ENCODE measurements at regions not wholly inside any gene's neighbourhood (a gene's known extent, or its start where the extent isn't known, plus 50 kb on each side); places are given as distances from the start of the nearest gene placed in this dataset.

DNA sequence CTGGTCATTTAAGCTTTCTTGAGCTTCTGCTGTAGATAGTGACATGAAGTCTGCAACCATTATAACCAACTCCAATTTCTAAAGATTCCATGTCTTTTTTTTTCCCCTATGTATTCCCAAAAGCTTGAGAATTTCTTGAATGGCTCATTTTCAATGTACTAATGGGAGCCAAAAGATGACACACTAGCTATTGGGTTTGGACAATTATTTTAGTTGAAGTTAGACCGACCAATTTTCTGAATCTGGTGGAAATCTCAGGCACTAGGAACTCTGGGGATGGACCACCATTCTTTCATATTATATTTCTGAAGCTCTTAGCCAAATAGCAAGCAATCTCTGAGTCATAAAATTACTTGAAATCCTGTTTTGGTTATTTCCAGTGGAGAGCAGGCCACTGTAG, 617.4 kb upstream of the ADAMTS5 start:
- WGBS, 10 experiments, result 0 to 75% (median 50%) methylated on average over 1 of the region's 1 CpG; no CpG with 5 or more reads in 6 of the 10 experiments
- H3K4me3 ChIP-seq, result no peak overlapping the region
- H3K27ac ChIP-seq, result no peak overlapping the region
- H3K4me1 ChIP-seq (replicated peaks in 1 of 2), result no peaks in the 10 kb centered on the region
- no peak for ATAC-seq (replicated peaks in 6 of 8)
- in situ Hi-C loops (cut with MboI; ENCODE audit: low pct_unique_long_range_greater_than_20kb in 2 of 9, low sequenced_read_pairs in 9 of 9, unreplicated experiment in 9 of 9), result no loop called here

DNA sequence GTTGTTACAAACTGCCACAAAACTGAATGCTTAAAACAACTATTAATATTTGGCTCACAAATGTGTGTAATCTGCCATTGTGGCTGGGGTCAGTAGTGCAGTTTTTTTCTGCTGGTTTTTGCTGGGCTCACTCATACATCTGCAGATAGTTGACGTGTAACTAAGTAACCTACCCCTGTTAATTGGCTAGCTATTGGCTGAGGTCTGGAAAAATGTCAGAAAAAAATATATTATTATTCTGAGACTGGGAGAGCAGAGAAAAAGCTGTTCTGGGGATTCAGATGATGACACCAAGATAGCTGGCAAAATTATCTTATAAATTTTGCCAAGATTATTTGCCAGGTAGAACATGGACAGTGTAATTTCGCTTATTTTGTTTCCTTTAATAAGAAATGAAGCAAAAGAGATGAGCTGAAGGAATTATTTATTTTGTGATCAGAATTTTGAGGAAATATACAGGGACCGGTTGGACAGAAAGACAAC, 616.1 kb upstream of the ADAMTS5 start:
- no peaks in the 10 kb centered on the region for H3K4me1 ChIP-seq (replicated peaks in 1 of 2)
- H3K27ac ChIP-seq, result no peak overlapping the region
- no peak overlapping the region for H3K4me3 ChIP-seq
- ATAC-seq (replicated peaks in 6 of 8), result no peak
- in situ Hi-C loops (cut with MboI; ENCODE audit: low pct_unique_long_range_greater_than_20kb in 2 of 9, low sequenced_read_pairs in 9 of 9, unreplicated experiment in 9 of 9), result no loop called here
- 40 to 100% (median 79%) methylated on average over 1 to 3 of the region's 3 CpGs; no CpG with 5 or more reads in 1 of the 10 experiments for WGBS, 10 experiments

DNA sequence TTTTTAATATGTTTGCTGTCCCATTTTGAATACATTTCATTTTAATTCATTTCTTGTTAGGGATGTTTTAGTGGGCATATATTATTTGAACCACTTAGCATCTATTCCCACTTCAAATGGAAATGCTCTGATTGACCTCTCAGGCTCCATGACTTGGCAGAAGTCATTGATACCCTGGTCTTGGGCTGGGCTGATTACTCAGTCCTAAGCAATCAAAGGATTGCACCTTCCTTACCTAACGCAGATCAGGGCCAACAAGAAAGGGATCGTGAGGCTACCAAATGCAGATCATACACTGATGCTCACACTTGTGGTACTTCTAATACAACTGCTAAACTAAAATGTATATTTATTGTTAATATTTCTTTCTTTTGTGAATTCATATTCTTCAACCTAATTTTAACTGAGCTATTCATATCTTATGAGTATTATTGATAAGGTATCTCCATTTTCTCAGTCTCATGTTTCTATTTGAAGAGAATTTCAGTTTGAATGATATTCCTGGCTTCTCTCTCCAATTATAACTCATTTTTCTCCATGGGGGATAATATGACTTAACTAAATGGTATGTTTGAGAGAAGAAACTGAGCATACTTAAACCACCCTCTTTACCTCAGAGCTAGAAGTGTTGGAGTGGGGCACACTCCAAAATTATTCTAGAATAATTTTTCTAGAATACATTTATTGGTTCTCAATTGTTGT, 615.5 kb upstream of the ADAMTS5 start:
- H3K27ac ChIP-seq, result no peak overlapping the region
- no peak for ATAC-seq (replicated peaks in 6 of 8)
- no peaks in the 10 kb centered on the region for H3K4me1 ChIP-seq (replicated peaks in 1 of 2)
- 50 to 100% (median 95%) methylated on average over 1 to 2 of the region's 2 CpGs; no CpG with 5 or more reads in 4 of the 10 experiments for WGBS, 10 experiments
- in situ Hi-C loops (cut with MboI; ENCODE audit: low pct_unique_long_range_greater_than_20kb in 2 of 9, low sequenced_read_pairs in 9 of 9, unreplicated experiment in 9 of 9), result no loop called here
- H3K4me3 ChIP-seq, result no peak overlapping the region

DNA sequence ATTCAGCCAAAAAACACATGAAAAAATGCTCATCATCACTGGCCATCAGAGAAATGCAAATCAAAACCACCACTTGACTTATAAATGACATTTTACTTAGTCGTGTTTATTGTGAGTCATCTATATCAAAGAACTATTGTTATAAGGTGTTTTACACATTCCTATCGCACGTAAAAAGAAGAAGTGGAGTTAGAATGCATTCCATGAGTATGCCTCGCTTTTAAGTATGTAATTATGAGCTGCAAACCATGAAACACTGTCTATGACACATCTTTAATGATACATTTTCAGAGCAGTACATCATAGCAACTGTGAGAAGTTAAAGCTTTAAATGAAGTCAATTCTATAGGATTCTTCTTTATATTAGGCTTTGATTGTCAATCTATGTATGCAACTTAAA, 614.3 kb upstream of the ADAMTS5 start:
- WGBS, 10 experiments, result 6 to 100% (median 77%) methylated on average over 1 to 4 of the region's 4 CpGs; no CpG with 5 or more reads in 3 of the 10 experiments
- ATAC-seq (replicated peaks in 6 of 8), result no peak
- Histone ChIP-seq H3K27ac (no peak overlapping the region), H3K4me1 (replicated peaks in 1 of 2) (no peaks in the 10 kb centered on the region), H3K4me3 (no peak overlapping the region)
- in situ Hi-C loops (cut with MboI; ENCODE audit: low pct_unique_long_range_greater_than_20kb in 2 of 9, low sequenced_read_pairs in 9 of 9, unreplicated experiment in 9 of 9), result no loop called here

DNA sequence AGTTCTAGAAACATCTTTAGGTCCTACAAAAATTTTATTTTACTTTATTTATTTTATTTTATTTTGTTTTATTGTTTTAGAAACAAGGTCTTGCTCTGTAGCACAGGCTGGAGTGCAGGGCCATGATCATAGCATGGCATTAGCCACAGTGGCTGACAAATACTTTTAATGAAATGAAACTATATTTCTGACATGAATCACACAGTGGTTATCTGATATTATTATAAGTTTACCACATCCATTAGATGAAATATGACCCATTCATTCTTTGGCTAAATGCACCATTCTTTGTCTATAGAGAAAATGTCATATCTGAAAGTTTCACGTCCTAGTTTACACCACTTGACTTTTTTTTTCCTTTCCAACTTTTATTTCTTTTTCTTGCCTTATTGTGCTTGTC, 613.4 kb upstream of the ADAMTS5 start:
- WGBS, 10 experiments, result 69 to 100% (median 92%) methylated on average over 1 of the region's 1 CpG; no CpG with 5 or more reads in 1 of the 10 experiments
- no peak for ATAC-seq (replicated peaks in 6 of 8)
- in situ Hi-C loops (cut with MboI; ENCODE audit: low pct_unique_long_range_greater_than_20kb in 2 of 9, low sequenced_read_pairs in 9 of 9, unreplicated experiment in 9 of 9), result no loop called here

DNA sequence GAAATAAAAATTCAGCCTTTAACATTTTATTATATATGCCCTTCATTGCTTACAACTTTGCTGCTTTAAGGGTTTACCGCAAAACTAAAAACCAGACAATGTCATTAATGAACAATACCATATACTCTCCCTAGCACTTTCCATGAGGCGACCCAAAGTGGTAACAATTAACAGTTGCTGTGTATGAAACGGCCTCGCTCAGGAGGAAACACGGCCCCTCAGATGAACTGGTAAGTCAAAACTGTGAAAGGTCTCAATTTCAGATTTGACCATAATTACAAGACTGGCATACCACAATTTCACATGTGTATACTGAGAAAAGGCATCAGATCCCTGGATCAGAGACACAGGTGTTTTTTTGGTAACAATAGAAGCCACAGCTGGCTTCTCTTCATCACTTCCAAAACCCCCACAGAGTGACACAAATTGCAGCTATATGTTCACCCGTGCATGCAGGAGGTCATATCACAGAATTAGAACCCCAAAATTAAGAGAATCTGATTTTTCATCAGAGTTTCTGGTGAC, 611.9 kb upstream of the ADAMTS5 start:
- in situ Hi-C loops (cut with MboI; ENCODE audit: low pct_unique_long_range_greater_than_20kb in 2 of 9, low sequenced_read_pairs in 9 of 9, unreplicated experiment in 9 of 9), result no loop called here
- no peak for ATAC-seq (replicated peaks in 6 of 8)
- Histone ChIP-seq H3K27ac (no peak overlapping the region), H3K4me1 (replicated peaks in 1 of 2) (no peaks in the 10 kb centered on the region), H3K4me3 (no peak overlapping the region)
- WGBS, 10 experiments, result 0 to 100% (median 89%) methylated on average over 1 to 6 of the region's 6 CpGs; no CpG with 5 or more reads in 1 of the 10 experiments

More for the DNA sequence above, 613.4 kb upstream of the ADAMTS5 start:
- Histone ChIP-seq H3K4me1 (replicated peaks in 1 of 2) (no peaks in the 10 kb centered on the region), H3K4me3 (no peak overlapping the region), H3K27ac (no peak overlapping the region)

DNA sequence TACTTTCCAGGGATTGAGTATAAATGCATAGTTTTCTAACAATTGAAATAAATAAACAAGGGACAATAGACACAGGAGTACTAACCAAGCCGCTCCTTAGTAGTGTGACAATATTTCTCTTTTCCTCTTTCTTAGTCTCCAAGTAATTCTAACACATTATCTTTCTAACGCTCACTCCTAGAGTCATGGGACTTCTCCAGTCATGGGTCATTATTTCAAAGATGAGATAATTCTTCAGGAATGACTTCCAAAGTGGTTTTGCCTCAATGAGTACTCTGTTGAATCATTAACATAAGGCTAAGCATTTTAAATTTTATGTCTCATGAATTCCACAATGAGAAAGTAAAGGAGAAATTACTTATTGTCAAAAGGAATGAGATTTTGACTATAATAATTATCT, 605.8 kb upstream of the ADAMTS5 start:
- Histone ChIP-seq H3K4me3 (no peak overlapping the region), H3K4me1 (replicated peaks in 1 of 2) (no peaks in the 10 kb centered on the region), H3K27ac (no peak overlapping the region)
- ATAC-seq (replicated peaks in 6 of 8), result peak in 2 of 8 experiments; percentile 93 to 99
- WGBS, 10 experiments, result 0 to 100% (median 79%) methylated on average over 1 to 2 of the region's 2 CpGs; no CpG with 5 or more reads in 1 of the 10 experiments
- in situ Hi-C loops (cut with MboI; ENCODE audit: low pct_unique_long_range_greater_than_20kb in 2 of 9, low sequenced_read_pairs in 9 of 9, unreplicated experiment in 9 of 9), result loop anchor here in 1 of 9 experiments (25.0 kb wide), 1 partner anchor 765 kb away; no protein-coding TSS in a partner anchor

DNA sequence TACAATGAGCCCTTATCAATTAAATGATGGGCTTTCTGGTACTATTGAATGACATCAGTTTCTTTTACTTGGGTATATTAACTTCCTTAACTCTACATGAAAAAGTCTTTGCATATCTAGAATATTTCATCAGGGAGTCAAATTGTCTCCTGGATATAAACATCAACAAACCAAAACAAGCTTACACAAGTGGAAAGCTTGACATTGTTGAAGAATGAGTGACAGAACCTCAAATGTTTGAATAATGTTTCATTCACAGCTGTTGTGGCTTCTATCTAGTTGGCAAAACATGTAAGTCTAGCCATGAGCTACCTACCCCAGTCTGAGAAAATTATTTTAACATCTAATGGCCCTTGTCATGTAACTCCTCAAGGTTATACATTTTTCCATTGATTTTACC, 604.8 kb upstream of the ADAMTS5 start:
- in situ Hi-C loops (cut with MboI; ENCODE audit: low pct_unique_long_range_greater_than_20kb in 2 of 9, low sequenced_read_pairs in 9 of 9, unreplicated experiment in 9 of 9), result loop anchor here in 1 of 9 experiments (25.0 kb wide), 1 partner anchor 766 kb away; no protein-coding TSS in a partner anchor
- H3K4me1 ChIP-seq (replicated peaks in 1 of 2), result no peaks in the 10 kb centered on the region
- ATAC-seq (replicated peaks in 6 of 8), result peak in 2 of 8 experiments; percentile 51 to 58
- no peak overlapping the region for H3K4me3 ChIP-seq
- no peak overlapping the region for H3K27ac ChIP-seq

DNA sequence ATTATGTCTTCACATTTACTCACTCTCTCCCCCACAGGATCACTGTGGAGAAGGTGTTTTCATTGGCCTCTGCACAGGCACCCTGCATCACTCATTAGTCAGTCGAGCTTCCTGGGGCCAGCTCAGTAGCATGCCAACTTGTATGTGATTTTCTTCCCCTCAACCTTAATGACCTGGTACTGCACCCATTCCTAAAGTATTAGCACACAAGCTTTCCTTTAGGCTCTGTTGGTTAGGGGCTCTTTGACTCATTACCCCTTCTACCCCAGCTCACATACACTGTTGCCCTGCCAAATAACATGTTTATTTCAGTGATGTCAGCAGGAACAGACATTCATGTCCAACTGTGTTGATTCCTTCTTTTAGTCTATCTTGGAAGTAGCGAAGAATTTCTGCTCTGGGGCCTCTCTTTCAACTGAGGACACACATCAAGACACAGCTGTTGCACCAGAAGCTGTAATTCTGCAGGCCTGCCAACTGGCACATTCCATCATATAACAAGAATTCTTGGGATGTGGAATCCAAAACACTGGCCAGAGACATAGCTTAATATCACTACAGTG, 603.5 kb upstream of the ADAMTS5 start:
- in situ Hi-C loops (cut with MboI; ENCODE audit: low pct_unique_long_range_greater_than_20kb in 2 of 9, low sequenced_read_pairs in 9 of 9, unreplicated experiment in 9 of 9), result loop anchor here in 1 of 9 experiments (25.0 kb wide), 1 partner anchor 767 kb away; no protein-coding TSS in a partner anchor
- 0 to 82% (median 38%) methylated on average over 1 to 2 of the region's 2 CpGs; no CpG with 5 or more reads in 2 of the 10 experiments for WGBS, 10 experiments
- H3K4me1 ChIP-seq (replicated peaks in 1 of 2), result peaks cover 4 to 6% of the 10 kb centered on the region in 2 donors
- H3K4me3 ChIP-seq, result no peak overlapping the region
- no peak overlapping the region for H3K27ac ChIP-seq
- no peak for ATAC-seq (replicated peaks in 6 of 8)

DNA sequence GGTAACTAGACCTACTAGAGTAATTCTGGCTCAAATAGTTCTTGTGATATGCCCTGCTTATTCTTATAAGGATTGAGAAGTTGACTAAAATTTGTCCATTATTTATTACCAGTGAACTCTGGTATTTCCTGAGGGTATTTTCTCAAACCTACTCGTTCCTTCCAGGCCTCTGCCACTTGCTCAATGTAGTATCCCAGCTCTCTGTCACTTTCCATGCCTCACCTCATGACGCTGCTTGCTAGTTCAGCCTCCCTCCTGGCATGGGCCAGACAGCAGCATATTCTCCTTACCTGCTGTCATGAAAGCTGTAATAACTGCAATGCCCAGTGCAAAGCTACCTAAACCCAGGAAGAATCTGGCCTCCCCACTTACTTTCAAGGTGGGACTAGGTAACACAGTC, 602.9 kb upstream of the ADAMTS5 start:
- ATAC-seq (replicated peaks in 6 of 8), result no peak
- no peak overlapping the region for H3K27ac ChIP-seq
- 29 to 75% (median 60%) methylated on average over 2 of the region's 2 CpGs; no CpG with 5 or more reads in 6 of the 10 experiments for WGBS, 10 experiments
- H3K4me3 ChIP-seq, result no peak overlapping the region
- in situ Hi-C loops (cut with MboI; ENCODE audit: low pct_unique_long_range_greater_than_20kb in 2 of 9, low sequenced_read_pairs in 9 of 9, unreplicated experiment in 9 of 9), result loop anchor here in 1 of 9 experiments (10.0 to 25.0 kb wide), 2 partner anchors 705 to 767 kb away; no protein-coding TSS in a partner anchor
- H3K4me1 ChIP-seq (replicated peaks in 1 of 2), result peaks cover 8 to 12% of the 10 kb centered on the region in 2 donors

DNA sequence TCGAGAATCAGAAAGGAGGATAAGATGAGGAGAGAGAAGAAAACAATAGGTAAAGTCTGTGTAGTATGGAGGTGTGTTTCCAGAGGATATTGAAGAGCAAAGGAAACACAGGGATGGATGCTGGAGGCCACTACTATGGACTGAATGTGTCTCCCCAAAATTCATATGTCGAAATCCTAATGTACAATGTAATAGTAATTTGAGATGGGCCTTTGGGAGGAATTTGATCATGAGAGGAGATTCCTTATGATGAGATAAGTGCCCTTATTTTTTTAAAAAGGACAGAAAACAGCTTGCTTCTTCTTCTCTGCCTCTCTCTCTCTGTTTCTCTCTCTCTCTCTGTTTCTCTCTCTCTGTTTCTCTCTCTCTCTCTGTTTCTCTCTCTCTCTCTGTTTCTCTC, 602.2 kb upstream of the ADAMTS5 start:
- no peak overlapping the region for H3K4me3 ChIP-seq
- no peak for ATAC-seq (replicated peaks in 6 of 8)
- H3K4me1 ChIP-seq (replicated peaks in 1 of 2), result peaks cover 10 to 13% of the 10 kb centered on the region in 2 donors
- in situ Hi-C loops (cut with MboI; ENCODE audit: low pct_unique_long_range_greater_than_20kb in 2 of 9, low sequenced_read_pairs in 9 of 9, unreplicated experiment in 9 of 9), result loop anchor here in 1 of 9 experiments (10.0 to 25.0 kb wide), 2 partner anchors 704 to 768 kb away; no protein-coding TSS in a partner anchor
- H3K27ac ChIP-seq, result no peak overlapping the region
- 67 to 100% (median 85%) methylated on average over 1 to 2 of the region's 2 CpGs; no CpG with 5 or more reads in 1 of the 10 experiments for WGBS, 10 experiments

DNA sequence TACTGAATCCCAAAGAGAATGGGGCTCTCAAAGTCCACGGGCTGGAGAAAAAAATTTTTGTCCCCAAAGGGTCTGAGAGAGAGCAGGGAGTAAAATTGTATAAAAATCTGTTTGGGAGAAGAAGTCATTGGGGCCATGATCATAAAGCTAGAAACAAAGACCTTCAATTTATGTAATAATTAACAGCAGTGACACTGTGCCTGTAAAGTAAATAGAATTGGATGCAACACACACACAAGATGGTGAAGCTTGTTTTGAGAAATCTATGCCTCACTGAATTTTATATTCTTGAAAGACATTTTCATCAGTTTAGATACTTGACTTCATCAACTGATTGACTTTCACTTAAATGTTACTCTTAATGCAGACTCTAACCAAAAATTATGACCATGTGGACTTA, 600.5 kb upstream of the ADAMTS5 start:
- WGBS, 10 experiments, result 44 to 100% (median 83%) methylated on average over 1 of the region's 1 CpG; no CpG with 5 or more reads in 3 of the 10 experiments
- Histone ChIP-seq H3K4me1 (replicated peaks in 1 of 2) (peaks cover 10 to 13% of the 10 kb centered on the region in 2 donors), H3K27ac (no peak overlapping the region), H3K4me3 (no peak overlapping the region)
- in situ Hi-C loops (cut with MboI; ENCODE audit: low pct_unique_long_range_greater_than_20kb in 2 of 9, low sequenced_read_pairs in 9 of 9, unreplicated experiment in 9 of 9), result loop anchor here in 1 of 9 experiments (10.0 to 25.0 kb wide), 2 partner anchors 703 to 770 kb away; no protein-coding TSS in a partner anchor
- no peak for ATAC-seq (replicated peaks in 6 of 8)

DNA sequence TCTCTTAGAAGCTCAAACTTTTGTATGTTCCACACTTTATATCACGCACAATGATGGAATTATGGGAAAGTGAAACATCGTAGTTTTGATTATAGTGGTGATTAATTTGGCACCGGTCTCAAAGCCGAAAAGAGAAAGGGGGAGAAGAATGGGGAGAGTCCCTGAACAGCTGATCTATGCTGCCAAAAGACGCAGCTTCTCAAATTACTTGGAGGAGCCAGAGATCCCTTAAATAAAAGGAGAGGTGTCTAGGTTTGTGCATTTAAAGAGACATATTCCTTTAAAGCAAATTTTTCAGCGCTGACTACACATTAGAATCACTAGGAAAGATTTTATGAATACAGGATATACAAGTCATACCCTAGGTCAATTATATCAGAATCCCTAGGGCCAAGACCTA, 599.6 kb upstream of the ADAMTS5 start:
- no peak overlapping the region for H3K4me3 ChIP-seq
- in situ Hi-C loops (cut with MboI; ENCODE audit: low pct_unique_long_range_greater_than_20kb in 2 of 9, low sequenced_read_pairs in 9 of 9, unreplicated experiment in 9 of 9), result loop anchor here in 1 of 9 experiments (10.0 to 25.0 kb wide), 2 partner anchors 702 to 771 kb away; no protein-coding TSS in a partner anchor
- peaks cover 10 to 13% of the 10 kb centered on the region in 2 donors for H3K4me1 ChIP-seq (replicated peaks in 1 of 2)
- no peak for ATAC-seq (replicated peaks in 6 of 8)
- no peak overlapping the region for H3K27ac ChIP-seq
- 57 to 100% (median 92%) methylated on average over 1 to 6 of the region's 6 CpGs for WGBS, 10 experiments

Data from motor neuron (in vitro differentiated cells).